OCI-LY7 (cell line): ENCODE measurements at regions not wholly inside any gene's neighbourhood (a gene's known extent, or its start where the extent isn't known, plus 50 kb on each side); places are given as distances from the start of the nearest gene placed in this dataset.

Source experiments
- BruUV-seq: library from RNA; stranded (reverse); fragments of 400-500 nt; replicated peaks from 2 replicates; lab custom pipeline; 2021; lab: Mats Ljungman, UMichigan
- CTCF ChIA-PET: fragments of 300-600 bp; sonication (Branson Sonifier 250); formaldehyde crosslinking; loops from one replicate; lab custom pipeline; 2022; ENCODE audit warnings: antibody characterized with exemption; ENCODE audit not compliant: unreplicated experiment; lab: Charles Lee
- POLR2A ChIA-PET: fragments of 300-600 bp; sonication (Branson Sonifier 250); formaldehyde crosslinking; loops from one replicate; lab custom pipeline; 2022; ENCODE audit warnings: antibody characterized with exemption; lab: Charles Lee
- DNase-seq: peaks from one replicate; pipeline ENCODE4 v3.0.0-alpha.2; 2015; ENCODE audit warnings: low spot score
- H2AFZ ChIP-seq: fragments of 200-600 bp; sonication (generic), shearing (Covaris generic); 2 replicates; pipeline ENCODE4 v1.6.1; 2014; ENCODE audit warnings: mild to moderate bottlenecking, antibody characterized with exemption, low read length, moderate library complexity
- H3K27ac ChIP-seq: fragments of 200-600 bp; sonication (generic); 2 replicates; pipeline ENCODE4 v1.5.1; 2014; ENCODE audit warnings: mixed run types, low read depth, mild to moderate bottlenecking, moderate library complexity, low read length, inconsistent platforms; ENCODE audit not compliant: poor library complexity, severe bottlenecking
- H3K36me3 ChIP-seq: fragments of 200-600 bp; sonication (generic); 2 replicates; pipeline ENCODE4 v1.6.1; 2014; ENCODE audit warnings: mild to moderate bottlenecking, antibody characterized with exemption, low read length, moderate library complexity, mixed read lengths; ENCODE audit not compliant: insufficient read depth
- H3K4me1 ChIP-seq: fragments of 200-600 bp; sonication (generic); 2 replicates; pipeline ENCODE4 v1.5.1; 2014; ENCODE audit warnings: mild to moderate bottlenecking, low read length; ENCODE audit not compliant: insufficient read depth, poor library complexity, severe bottlenecking
- H3K4me2 ChIP-seq: fragments of 200-600 bp; sonication (generic); 2 replicates; pipeline ENCODE4 v1.6.1; 2014; ENCODE audit warnings: mild to moderate bottlenecking, low read length
- H3K4me3 ChIP-seq: fragments of 200-600 bp; sonication (generic); 2 replicates; pipeline ENCODE4 v1.5.1; 2014; ENCODE audit warnings: mild to moderate bottlenecking, low read depth, low read length; ENCODE audit not compliant: poor library complexity, severe bottlenecking
- H3K79me2 ChIP-seq: fragments of 200-600 bp; sonication (generic); 2 replicates; pipeline ENCODE4 v1.6.1; 2016; ENCODE audit warnings: low read depth, mild to moderate bottlenecking, low read length, moderate library complexity, mixed read lengths; ENCODE audit not compliant: insufficient read depth
- H3K9me2 ChIP-seq: fragments of 200-600 bp; sonication (generic); 2 replicates; pipeline ENCODE4 v1.6.1; 2016; ENCODE audit warnings: mild to moderate bottlenecking, low read length, mixed read lengths; ENCODE audit not compliant: insufficient read depth
- H3K9me3 ChIP-seq: fragments of 200-600 bp; sonication (generic); 2 replicates; pipeline ENCODE4 v1.6.1; 2014; ENCODE audit warnings: mild to moderate bottlenecking, mixed run types, low read length, mixed read lengths
- H4K20me1 ChIP-seq: fragments of 200-600 bp; sonication (generic); 2 replicates; pipeline ENCODE4 v1.6.1; 2014; ENCODE audit warnings: mild to moderate bottlenecking, antibody characterized with exemption, low read length, moderate library complexity, mixed read lengths; ENCODE audit not compliant: insufficient read depth
- CTCF ChIP-seq: fragments of 200-600 bp; sonication (generic); conservative IDR thresholded peaks from 2 replicates; pipeline ENCODE4 v1.5.1; 2014; ENCODE audit warnings: mild to moderate bottlenecking, antibody characterized with exemption, low read length, moderate library complexity, mixed read lengths
- EZH2phosphoT487 ChIP-seq: fragments of 200-600 bp; sonication (generic); IDR thresholded peaks from 2 replicates; pipeline ENCODE4 v1.6.1; 2018; ENCODE audit warnings: low read depth, borderline replicate concordance, mild to moderate bottlenecking, mixed run types, antibody characterized with exemption, low read length, moderate library complexity, mixed read lengths
- intact Hi-C: fragments of 100-400 bp; cut with micrococcal nuclease; formaldehyde crosslinking; loops from one replicate; pipeline ENCODE4 v1.10.0; 2022; ENCODE audit not compliant: unreplicated experiment

- Histone ChIP-seq H3K27ac (no peak overlapping the region), H4K20me1 (no peaks in the 10 kb centered on the region), H3K79me2 (no peaks in the 10 kb centered on the region), H2AFZ (no peak overlapping the region), H3K9me2 (no peaks in the 10 kb centered on the region), H3K36me3 (no peaks in the 10 kb centered on the region), H3K4me1 (no peaks in the 10 kb centered on the region), H3K4me3 (no peak overlapping the region), H3K9me3 (no peaks in the 10 kb centered on the region), H3K4me2 (no peak overlapping the region)
- intact Hi-C loops, result no loop called here
- DNase-seq, result no peak
- ChIA-PET CTCF (no interaction called here), POLR2A (interaction anchor here (1.0 kb wide), 1 partner anchor 116 kb away, joined by 3 read pairs; no protein-coding TSS in a partner anchor)
- BruUV-seq, result no TSS peak
- TF ChIP-seq CTCF (no peak), EZH2phosphoT487 (no peak)
Measured at GRCh38 chr3:3619815-3620214, 179.4 kb upstream of the LRRN1 start.

- Histone ChIP-seq H3K36me3 (no peaks in the 10 kb centered on the region), H2AFZ (no peak overlapping the region), H3K4me3 (no peak overlapping the region), H3K9me2 (no peaks in the 10 kb centered on the region), H3K4me1 (no peaks in the 10 kb centered on the region), H3K9me3 (no peaks in the 10 kb centered on the region), H4K20me1 (no peaks in the 10 kb centered on the region), H3K4me2 (no peak overlapping the region), H3K27ac (no peak overlapping the region), H3K79me2 (no peaks in the 10 kb centered on the region)
- DNase-seq, result no peak
- intact Hi-C loops, result no loop called here
- BruUV-seq, result no TSS peak
- POLR2A ChIA-PET, result interaction anchor here (0.8 to 1.4 kb wide), 2 partner anchors 12 to 24 kb away, joined by 3 read pairs; no protein-coding TSS in a partner anchor
- CTCF ChIA-PET, result no interaction called here
- no peak for TF ChIP-seq CTCF
- no peak for TF ChIP-seq EZH2phosphoT487
Measured at GRCh38 chr3:3618623-3619022, 180.6 kb upstream of the LRRN1 start.

- no peak overlapping the region for H3K4me2 ChIP-seq
- ChIA-PET CTCF (no interaction called here), POLR2A (no interaction called here)
- no peaks in the 10 kb centered on the region for H3K4me1 ChIP-seq
- H4K20me1 ChIP-seq, result no peaks in the 10 kb centered on the region
- BruUV-seq, result no TSS peak
- TF ChIP-seq EZH2phosphoT487, result no peak
- no peak for TF ChIP-seq CTCF
- H3K79me2 ChIP-seq, result no peaks in the 10 kb centered on the region
- no peak overlapping the region for H3K4me3 ChIP-seq
- DNase-seq, result no peak
- intact Hi-C loops, result no loop called here
- no peaks in the 10 kb centered on the region for H3K9me2 ChIP-seq
- H3K27ac ChIP-seq, result no peak overlapping the region
- no peak overlapping the region for H2AFZ ChIP-seq
- no peaks in the 10 kb centered on the region for H3K36me3 ChIP-seq
- no peaks in the 10 kb centered on the region for H3K9me3 ChIP-seq
Measured at GRCh38 chr3:3615533-3615932, 183.7 kb upstream of the LRRN1 start.
